ENCODE measurements at regions not wholly inside any gene's neighbourhood (a gene's known extent, or its start where the extent isn't known, plus 50 kb on each side); places are given as distances from the start of the nearest gene placed in this dataset.

- no peaks in the 10 kb centered on the region for H3K9me3 ChIP-seq
- H3K27ac ChIP-seq = no peak overlapping the region
- ATAC-seq (no peak), DNase-seq (no peak), FAIRE-seq (no peak)
- no peaks in the 10 kb centered on the region for H3K36me3 ChIP-seq
- 58 to 72% methylated on average over 4 of the region's 4 CpGs for WGBS, 2 donors
- intact Hi-C loops (cut with DNase I) = no loop called here
- H3K4me3 ChIP-seq = no peak overlapping the region
- TF ChIP-seq CTCF (IDR thresholded peaks at IDR 0.05) = no peak
- H3K27me3 ChIP-seq = peaks cover 0 to 11% (median 2%) of the 10 kb centered on the region in 4 donors
- H3K4me1 ChIP-seq = no peaks in the 10 kb centered on the region
These were observed 658.7 kb upstream of the DIPK2B start for GRCh38 chrX:45859407-45859806.

DNA sequence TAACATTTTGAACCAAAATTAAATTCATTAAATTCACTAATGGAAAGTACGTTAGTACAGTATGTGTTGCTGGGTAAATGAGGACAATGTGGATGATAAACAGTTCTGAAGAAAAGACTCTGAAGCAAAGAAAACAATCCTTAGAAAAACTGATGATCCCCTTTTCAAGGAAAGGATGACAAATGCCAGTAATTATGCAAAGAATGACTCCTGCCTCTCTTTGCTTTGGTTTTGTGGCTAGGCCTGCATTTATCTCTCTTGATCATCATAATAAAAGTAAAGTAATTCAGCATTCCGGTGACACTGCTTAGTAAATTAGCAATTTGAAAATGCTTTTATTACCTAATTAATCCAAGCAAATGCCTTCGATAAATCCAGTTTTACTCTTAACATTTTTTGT lies 652.2 kb upstream of the DIPK2B start:
- ATAC-seq = no peak
- WGBS, 2 donors = 75 to 80% methylated on average over 3 of the region's 3 CpGs

DNA sequence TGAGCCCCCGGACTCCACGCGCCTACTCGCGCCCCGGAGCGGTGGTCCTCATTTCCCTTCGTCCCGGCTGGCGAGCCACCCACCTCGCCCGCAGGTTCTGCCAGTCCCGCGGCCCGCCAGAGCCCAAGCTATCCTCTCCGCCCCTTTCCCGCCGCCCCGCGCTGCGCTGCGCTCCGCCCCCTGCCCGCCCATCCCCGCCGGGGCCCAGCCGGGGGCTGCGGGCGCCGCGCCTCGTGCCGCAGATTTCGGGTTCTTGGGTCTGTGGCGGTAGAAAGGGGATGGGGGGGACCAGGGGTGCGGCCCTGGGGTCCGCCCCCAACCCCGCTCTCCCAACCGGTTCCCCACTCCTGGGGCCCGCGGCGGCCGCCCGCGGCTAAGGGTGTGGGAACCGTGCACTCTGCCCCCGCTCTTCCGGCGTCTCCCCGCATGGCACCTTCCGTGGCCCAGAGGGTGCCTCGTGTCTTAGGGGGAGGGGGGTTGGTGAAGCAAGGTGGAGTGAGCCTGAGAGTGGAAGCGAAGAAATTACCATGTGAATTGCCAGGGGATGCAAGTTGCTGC lies 650.8 kb upstream of the DIPK2B start:
- intact Hi-C loops (cut with DNase I) = no loop called here
- peak overlapping the region; percentile 21 to 56 (median 36) for H3K4me3 ChIP-seq
- TF ChIP-seq CTCF (IDR thresholded peaks at IDR 0.05) = no peak
- no peak overlapping the region for H3K27ac ChIP-seq
- H3K9me3 ChIP-seq = no peaks in the 10 kb centered on the region
- DNase-seq = peak in 4 of 6 donors; percentile 16 to 67 (median 42)
- no peak for FAIRE-seq
- H3K4me1 ChIP-seq = no peaks in the 10 kb centered on the region
- WGBS, 2 donors = 1 to 24% methylated on average over 46 to 50 of the region's 53 CpGs
- peaks cover 0 to 27% (median 7%) of the 10 kb centered on the region in 4 donors for H3K27me3 ChIP-seq
- peak; percentile 50 to 85 (median 83) for ATAC-seq
- H3K36me3 ChIP-seq = no peaks in the 10 kb centered on the region

More for the DNA sequence above, 652.2 kb upstream of the DIPK2B start:
- H3K4me3 ChIP-seq = no peak overlapping the region
- H3K27me3 ChIP-seq = peaks cover 0 to 27% (median 7%) of the 10 kb centered on the region in 4 donors
- no peaks in the 10 kb centered on the region for H3K9me3 ChIP-seq
- TF ChIP-seq CTCF (IDR thresholded peaks at IDR 0.05) = no peak
- H3K27ac ChIP-seq = no peak overlapping the region
- no peaks in the 10 kb centered on the region for H3K36me3 ChIP-seq
- DNase-seq (no peak), FAIRE-seq (no peak)
- intact Hi-C loops (cut with DNase I) = no loop called here
- no peaks in the 10 kb centered on the region for H3K4me1 ChIP-seq

DNA sequence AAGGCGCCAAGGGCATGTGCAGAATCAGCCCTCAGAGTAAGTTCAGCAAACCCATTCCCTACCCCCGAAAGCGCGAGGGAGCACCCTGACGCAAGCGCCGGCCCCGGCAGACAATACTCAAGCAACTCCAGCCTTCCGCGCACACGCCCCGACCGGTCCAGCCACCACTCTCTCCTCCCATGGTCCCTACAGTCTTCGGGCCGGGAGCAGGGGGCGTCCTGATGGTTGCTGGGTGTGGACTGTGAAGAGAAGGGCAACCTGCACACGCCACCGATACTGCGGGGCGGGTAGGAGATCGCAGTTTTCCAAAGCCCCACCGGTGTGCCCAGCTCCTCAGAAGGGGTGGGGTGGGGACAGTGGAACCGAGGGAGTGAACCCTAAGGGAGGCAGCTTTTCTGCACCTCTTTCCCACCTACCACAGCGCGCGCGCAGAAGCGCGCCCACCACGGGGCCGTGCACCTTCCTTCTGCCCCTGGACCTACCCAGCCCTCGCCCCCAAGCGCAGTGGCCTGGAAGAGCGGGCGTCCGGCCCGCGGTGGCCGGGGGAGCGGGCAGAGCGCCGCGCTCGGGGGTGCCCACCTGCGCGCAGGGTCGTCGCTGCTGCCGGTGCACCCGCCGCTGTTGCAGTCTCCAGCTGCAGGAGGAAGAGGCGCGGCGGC lies 650.2 kb upstream of the DIPK2B start:
- no peak for FAIRE-seq
- Histone ChIP-seq H3K9me3 (no peaks in the 10 kb centered on the region), H3K27ac (no peak overlapping the region), H3K36me3 (no peaks in the 10 kb centered on the region), H3K4me1 (no peaks in the 10 kb centered on the region), H3K4me3 (peak overlapping the region; percentile 21 to 56 (median 36)), H3K27me3 (peaks cover 0 to 26% (median 7%) of the 10 kb centered on the region in 4 donors)
- ATAC-seq = peak; percentile 46 to 65 (median 53)
- DNase-seq = peak in 3 of 6 donors; percentile 14 to 58 (median 43)
- WGBS, 2 donors = 1 to 30% methylated on average over 45 to 54 of the region's 54 CpGs
- no peak for TF ChIP-seq CTCF (IDR thresholded peaks at IDR 0.05)
- intact Hi-C loops (cut with DNase I) = no loop called here
